Activated CD8-positive, alpha-beta memory T cell treated with anti-CD3 and anti-CD28 coated beads for 4 hours (primary cell): ENCODE measurements at regions not wholly inside any gene's neighbourhood (a gene's known extent, or its start where the extent isn't known, plus 50 kb on each side); places are given as distances from the start of the nearest gene placed in this dataset.

Source experiments
- DNase-seq, 2 donors: peaks; one replicate each; pipeline ENCODE4 v3.0.0-alpha.2; 2020; ENCODE audit warnings: low read depth in 2 of 2

DNA sequence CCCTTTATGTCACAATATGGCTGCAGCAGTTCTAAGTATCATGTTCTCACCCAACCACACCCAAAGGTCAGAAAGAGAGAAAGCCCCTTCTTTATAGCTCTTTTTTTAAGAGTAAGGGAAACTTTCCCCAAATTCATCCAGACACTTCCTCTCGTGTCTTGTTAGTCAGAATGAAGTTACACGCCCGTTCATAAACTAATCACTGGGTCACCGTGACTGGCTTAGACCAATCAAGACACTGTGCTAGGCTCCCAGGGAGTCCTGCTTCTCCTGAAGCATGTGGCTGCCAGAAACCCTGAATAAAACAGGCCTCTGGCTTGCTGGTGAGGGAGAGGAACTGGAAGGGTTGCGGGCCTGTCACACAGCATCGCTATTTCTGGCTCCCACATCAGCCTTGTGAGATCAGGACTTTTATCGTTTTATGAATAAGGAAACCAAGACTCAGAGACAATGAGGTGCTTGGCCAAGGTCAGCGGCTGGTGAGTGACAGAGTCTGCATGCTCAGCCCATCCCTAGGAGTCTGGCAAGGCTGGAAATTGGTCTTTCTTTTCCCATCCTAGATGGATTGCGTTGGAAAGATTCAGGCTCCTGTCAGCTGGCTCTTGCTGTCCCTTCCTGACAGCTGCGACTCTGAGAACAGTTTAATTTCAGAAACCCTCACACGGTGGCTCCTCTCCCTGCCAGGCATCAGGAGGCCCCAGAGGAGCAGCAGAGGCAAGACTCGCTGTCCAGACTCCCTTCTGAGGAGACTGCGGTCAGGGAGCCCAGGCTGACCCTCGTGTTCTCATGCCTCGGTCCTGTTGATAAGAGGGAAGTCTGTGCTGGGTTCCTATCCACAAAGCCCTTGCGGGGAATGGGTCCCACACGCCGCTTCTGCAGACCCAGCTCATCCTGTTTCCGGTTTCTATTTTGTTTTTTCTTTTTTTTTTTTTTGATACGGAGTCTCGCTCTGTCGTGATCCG, 104.5 kb upstream of the TAF1B start:
- no peak for DNase-seq

DNA sequence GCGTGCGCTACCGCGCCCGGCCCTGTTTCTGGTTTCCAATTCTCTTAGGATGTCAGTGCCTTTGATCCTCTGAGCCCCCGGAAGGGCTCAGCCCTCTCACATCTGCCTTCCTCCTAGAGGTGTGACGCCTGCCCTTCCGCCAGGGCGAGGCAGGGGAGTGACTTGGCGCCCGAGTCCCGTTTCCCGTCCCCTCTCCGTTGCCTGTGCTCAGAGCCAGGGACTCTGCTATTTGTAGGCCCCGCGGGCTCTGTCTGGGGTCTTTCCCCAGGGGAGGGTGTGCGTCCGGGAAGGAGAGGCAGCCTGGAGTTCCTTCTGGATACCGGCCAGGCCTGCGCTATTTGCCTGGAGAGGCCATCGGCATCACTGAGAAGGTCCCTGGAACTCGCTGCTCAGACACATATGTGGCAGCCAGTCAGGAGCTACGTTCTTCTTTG, 103.7 kb upstream of the TAF1B start:
- peak in 1 of 2 donors; percentile 29 for DNase-seq

DNA sequence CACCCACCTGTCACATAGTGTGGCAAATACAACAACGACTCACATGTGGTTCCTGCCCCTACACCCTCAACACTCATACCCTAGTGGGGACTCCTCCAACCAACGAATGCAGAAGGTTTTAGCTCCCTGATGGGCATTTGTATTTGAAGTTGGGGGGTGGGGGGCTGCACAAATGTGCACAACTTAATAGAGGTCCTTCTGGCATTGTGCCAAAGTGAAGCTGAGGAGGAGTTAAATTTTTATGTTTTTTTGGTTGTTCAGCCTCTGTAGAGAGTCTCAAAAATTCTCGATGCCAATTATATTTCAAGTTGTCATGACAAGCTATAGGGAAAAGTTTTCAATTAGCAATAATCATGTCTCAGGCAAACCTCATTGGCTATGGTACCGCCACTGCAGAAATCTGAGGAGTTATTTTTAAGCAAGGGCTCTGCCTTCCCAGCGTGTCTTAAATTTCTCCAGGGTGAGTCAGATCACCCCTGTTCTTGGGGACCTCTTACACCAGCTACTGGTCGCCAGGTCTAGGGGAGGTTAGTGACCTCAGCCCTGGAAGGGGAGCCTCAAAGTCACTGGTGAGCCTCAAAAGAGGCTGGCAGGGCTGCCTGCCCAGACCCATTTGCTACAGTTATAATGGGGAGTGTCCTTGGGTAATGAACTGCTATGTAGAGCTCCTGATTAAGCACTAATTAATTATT, 102.7 kb upstream of the TAF1B start:
- no peak for DNase-seq

DNA sequence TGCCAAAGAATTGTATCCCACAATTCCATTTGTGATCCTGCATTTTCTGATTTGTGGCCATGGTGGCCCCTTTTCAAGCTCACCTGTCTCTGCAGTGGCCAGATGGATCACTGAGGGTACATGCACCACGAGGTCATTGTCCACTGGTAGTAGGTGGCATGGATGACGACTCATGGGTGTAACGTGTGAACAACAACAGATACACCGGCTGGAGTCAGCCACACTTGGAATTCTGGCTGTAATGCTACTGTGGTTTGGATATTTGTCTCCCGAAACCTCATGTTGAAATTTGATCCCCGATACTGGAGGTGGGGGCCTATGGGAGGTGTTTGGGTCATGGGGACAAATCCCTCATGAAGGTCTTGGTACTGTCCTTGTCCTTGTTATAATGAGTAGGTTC, 102.2 kb upstream of the TAF1B start:
- no peak for DNase-seq

DNA sequence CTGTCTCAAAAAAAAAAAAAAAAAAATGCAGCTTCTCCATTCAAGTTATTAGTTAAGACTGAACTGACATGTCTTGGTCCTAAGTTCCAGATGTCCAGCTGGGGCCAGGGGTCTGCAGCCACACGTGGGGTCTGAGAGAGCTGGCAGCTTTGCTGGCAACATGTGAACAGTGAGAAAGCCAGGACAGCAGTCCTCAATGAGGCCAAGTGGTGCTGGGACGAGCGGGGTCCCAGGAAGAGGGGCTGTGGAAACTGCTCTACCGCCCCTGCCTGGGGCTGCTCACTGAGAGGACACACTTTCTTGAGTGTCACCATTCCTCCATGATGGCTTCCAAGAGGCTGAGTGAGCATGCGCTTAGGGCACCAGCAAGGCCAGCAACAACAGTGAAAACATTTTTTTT, 100.7 kb upstream of the TAF1B start:
- no peak for DNase-seq

DNA sequence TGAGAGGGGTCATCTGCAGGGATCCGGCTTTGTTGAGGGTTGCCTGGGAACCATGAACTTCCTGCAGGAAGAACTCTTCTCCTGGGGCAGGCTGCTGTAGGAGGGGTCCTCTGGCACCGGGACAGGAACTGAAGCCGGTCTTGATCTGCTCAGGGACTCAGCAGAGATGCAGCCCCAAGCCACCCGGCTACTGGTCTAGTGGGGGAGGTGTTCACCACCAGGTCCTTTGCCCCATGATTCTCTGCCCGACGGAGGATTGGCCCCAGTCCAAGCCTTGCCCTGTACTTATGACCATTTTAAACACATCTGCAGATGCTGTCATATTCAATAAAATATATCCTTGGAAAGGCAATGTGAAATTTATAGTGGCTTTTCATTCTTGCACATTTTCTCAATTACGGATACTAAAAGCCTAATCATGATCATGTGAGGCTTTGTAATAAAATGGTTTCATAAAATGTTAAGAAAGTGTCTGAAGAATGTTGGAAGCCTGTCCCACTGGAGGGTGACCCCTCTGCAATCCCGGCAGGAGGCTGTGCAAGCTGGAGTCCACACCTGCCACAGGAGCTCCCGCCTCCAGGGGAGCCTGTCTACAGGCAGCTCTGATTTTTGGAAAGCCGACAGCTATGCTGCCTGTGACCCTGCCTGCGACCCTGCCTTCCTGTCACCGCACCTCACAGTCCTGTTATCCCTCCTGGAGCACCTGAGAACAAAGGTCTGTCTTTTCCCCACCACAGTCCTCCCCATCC, 98.8 kb upstream of the TAF1B start:
- DNase-seq, result no peak

DNA sequence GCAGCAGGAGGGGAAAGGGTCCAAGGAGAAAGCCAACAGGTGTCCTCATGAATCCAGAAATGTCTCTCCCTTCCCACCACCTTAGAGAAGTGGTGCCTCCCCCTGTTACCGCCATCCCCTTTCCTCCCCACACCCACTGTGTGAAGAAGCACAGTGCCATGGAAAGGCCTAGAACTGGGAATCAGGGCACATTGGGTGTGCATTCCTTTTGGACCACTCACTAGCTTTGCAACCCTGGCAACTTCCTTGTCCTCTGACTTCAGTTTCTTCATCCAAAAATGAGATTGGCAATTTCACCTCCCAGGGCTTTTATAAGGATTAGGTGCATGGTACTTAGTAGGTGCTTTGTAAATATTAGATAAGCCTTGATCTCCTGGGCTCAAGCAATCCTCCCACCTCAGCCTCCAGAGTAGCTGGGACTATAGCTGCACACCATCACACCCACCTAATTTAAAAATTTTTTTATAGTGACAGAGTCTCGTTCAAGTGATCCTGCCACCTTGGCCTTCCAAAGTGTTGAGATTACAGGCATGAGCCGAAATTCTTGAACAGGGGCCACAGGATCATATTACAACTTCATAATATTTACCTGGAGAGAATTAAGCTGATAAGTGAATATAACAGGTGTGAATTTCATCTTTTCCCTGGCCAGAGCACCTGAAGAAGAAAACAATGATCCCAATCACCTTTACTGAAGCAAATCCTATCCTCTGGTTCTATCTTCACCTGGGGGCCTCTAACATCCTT, 97.9 kb upstream of the TAF1B start:
- DNase-seq, result no peak

DNA sequence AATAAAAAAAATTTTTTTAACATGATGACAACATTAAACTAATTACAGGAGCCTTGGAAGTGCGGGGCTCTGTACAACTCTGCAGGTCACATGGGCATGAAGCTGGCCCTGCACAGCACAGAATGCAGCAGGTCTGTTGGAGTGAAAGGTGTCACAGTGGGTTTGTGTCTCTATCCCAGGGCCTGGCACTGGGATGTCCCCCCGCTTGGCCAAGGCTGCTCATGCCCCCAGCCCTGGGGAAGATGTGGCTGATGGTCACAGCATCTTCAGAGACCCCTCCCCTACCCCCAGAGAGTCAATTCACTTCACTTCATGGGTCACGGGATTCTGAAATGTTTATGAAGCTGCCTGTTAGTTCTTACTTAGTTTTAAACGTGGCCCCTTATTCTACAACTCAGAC, 95.9 kb upstream of the TAF1B start:
- DNase-seq, result no peak

DNA sequence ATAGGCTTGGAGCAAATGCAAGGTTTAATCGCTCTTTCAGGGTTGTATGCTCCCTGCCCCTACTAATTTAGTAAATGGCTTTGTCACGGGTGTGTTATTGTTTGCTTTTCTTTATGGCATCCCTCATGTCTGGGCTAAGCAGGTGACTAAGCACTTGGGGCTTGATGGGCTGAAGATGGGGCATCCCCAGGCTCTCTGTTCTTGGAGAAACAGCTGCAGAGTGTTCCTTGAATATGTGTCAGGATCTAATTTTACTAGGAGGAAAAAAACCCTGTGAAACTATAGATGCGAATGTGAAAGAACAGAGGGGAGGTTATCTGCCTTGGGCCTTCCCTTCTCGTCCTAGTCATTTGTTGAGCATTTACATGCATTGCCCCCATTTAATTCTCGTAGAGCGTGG, 94.7 kb upstream of the TAF1B start:
- DNase-seq, result no peak

DNA sequence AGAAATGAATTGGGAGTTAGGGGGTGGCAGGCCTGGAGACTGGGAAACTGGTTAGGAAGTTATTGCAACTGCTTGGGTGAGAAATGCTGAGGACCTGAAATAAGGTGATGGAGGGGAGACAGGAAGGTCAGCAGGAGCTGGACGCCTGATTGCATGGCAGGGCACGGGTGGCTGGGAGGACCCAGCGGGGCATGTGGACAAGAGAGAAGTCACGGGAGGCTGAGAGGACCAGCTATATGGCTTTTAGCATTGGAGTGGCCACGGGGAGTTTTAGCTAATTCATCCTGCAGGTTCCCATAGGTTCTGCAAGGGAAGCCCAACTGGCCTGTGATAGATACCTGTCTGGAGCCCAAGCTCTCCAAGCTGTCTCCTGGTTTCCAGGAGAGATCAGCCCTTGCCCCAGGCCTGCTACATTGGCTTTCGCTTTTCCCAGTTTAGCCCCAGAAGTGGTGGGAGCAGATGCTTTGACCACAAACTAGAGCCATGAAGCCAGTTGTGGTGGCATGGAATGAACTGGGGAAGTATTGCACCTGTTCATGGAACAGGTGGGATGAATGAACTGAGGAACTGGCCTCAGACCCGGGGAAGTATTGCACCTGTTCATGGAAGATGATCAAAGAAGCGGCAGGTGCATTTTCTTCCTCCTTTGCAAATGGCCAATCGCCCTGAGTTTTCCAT, 93.6 kb upstream of the TAF1B start:
- DNase-seq, result no peak

DNA sequence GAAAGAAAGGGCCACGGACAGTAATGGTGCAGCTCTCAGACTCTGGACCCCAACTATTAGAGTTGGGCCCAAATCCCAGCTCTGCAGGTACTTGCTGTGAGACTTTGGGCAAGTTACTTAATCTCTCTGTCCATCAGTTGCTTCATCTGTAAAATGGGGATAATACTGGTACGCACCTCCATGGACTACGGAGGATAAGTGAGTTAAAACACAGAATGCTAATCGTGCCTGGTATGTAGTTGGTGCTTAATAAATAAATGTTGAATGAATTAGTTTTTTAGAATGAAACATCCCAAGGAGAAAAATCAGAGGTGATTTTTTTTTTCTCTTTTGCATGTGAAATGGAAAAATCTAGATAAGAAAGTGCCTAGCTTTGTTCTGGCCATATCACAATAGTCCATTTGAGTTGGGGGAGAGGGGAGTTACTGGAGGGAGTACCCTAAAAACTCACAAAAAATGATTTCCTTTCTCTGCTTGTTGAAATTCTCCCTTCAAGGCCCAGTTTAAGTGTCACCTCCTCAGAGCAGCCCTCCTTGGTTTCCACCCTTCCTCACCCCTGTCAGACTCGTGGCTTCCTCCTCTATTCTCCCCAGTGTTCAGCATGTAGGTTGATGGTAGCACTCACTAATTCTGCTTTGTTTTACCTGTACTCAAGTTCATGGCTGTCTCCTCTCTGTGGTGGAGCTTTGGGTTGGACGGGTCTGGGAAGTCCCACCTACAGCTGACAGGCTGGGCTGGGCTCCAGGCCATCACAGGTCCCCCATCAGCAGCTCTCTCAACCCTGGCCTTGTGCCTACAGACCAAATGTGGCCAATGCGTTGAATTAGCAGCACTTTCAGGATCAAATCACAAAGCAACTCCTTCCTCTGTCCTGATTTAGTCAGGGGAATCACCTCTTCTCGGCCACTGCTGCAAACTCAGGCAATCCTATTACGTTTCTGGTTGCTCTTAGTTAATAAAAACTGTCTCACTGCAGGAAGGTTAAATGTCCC, 92.8 kb upstream of the TAF1B start:
- DNase-seq, result no peak

DNA sequence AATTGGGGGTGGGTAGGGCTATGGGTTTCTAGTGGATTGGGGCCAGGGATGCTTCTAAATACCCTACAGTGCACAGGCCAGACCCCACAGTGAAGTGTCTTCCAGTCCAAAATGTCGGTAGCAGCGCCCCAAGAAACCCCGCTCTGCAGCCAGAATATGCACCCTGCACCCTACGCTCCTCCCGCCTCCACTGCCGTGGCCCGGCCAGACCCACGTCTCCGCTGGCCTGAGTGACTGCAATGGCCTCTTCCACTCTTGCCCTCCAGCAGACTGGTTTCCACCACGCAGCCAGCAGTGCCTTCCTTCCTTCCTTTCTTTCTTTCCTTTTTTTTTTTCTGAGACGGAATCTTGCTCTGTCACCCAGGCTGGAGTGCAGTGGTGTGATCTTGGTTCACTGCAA, 91.4 kb upstream of the TAF1B start:
- no peak for DNase-seq

DNA sequence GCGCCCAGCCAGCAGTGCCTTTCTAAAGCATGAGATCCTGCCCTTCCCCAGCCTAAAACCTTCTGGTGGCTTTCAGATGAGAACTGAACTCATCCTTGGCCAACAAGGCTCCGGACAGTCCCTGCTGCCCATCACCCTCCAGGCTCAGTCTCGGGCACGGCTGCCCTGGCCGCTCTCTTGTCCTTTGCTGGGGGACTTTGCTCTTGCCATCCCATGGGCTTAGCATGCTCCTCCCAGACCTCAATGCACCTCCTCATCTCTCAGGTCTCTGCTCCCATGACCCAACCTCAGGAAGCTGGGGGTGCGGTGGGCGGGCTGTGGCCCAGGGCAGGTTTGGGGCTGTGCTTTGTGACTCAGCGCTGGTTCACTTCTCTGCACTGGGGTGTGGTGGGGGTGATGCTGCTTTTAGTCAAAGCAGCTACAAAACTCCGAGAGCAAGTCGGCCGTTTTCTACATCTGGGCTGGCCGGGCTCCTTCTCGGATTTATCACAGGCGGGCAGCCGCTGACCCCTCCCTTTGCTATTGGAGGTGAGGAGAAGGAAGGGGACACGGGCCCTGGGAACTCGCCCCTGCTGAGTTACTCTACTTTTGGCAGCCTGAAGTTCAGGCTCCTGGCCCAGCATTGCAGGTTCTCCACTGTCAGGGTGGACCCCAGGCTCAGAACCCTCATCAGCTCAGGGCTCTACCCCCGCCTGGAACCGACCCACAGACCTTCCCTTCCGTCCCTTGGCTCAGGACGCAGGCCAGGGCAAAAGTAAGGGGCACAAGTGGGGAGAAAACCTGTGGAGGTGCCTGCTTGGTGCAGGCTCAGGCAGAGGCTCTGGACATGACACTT, 90.6 kb upstream of the TAF1B start:
- DNase-seq, result peak; percentile 75 to 81

DNA sequence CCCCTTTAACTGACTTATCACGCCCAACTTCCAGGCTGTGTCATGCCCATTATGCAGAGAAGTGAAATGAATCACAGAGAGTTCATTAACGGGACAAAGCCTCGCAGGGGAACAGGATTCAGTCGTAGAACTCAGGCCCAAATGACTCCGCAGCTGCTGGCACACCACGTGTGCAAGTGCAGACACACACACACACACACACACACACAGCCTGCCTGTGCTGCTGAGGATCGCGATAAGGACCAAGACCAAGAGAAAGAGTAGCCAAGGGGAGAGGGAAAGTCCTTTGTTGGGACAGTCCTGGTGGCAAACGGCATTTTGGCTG, 90.0 kb upstream of the TAF1B start:
- peak in 1 of 2 donors; percentile 31 for DNase-seq

DNA sequence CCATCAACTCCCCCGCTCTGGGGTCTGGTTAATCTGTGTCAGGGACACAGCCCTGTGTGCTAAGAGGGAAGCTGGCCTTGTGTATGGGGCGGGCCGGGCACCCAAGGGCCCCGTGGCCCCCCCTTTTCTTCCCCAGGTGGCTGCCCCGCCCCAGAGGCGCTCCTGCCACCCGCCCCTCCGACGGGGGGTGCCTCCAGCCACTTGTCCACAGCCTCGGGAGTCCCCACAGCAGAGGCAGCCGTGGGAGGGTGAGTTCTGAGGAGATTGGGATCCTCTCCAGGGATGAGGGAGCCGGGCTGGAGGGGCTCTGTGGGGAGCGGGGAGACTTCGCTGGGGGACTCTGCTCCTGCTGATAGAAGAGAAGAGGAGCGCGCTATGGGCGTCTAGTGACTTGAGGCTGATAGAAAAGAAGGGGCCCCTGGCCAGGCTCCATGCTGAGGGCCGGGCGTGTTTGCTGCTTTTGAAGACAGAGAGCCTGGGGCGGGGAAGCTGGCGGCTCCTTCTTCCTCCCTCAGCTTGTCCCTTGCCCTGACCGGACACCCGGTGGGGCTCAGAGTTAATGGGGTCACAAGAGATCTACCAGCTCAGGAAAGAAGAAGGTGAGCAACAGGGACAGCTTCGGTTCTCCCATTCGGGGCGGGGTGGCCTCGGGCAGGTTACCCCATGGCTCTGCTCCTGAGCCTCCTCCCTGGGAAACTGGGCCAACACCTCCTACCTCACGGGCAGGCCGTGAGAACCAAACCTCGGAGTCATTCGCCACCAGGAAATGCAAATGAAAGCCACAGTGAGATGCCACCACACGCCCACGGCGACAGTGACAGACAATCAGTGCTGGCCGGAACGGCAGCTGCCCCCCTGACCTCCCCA, 89.4 kb upstream of the TAF1B start:
- DNase-seq, result peak; percentile 30 to 43

DNA sequence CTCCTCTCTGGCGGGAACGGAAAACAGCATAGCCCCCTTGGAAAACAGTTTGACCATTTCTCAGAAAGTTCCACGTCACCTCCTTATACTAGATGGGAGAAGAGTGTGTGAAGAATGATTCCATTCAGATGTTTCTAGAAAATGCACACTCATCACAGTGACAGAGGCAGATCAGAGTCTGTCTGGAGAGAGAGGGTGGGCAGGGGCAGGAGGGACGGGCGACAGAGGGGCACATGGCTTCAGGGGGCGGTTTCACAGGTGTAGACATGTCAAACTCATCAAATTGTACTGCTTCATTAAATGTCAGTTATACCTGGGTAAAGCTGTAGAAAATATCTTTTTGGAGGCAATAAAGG, 88.8 kb upstream of the TAF1B start:
- DNase-seq, result no peak

DNA sequence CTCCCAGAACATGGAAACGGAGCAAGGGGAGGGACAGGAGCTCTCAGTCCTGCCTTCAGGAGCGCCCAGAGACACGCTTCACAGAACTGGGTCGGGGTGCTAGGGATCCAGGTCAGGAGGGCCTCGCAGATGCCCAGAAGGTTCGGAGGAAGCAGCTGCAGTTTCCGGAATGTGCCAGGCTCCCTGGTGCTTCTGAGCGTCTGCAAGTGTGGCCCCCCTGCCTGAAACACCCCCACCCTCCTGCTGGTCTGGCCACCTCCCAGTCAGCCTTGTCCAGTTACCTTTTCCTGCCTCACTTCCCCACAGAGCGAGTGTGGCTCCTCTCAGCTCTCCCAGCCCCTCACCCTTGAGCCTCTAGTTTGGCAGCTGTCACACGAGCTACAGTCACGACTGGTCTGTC, 88.3 kb upstream of the TAF1B start:
- no peak for DNase-seq

DNA sequence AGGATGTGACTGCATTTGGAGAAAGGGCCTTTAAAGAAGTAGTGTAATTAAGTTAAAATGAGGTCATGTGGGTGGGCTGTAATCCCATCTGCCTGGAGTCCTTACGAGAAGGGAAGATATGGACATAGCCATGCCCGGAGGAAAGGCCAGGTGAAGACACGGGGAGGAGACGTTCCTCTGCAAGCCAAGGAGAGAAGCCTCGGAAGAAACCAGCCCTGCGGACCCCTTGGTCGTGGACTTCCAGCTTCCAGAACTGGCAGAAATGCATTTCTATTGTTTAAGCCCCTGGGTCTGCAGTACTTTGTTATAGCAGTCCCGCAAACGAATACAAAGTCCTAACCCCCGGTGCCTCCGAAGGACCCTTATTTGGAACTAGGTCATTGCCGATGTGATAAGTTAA, 87.6 kb upstream of the TAF1B start:
- no peak for DNase-seq
